H1 (cell line): ENCODE measurements at regions not wholly inside any gene's neighbourhood (a gene's known extent, or its start where the extent isn't known, plus 50 kb on each side); places are given as distances from the start of the nearest gene placed in this dataset.

ENCODE experiments used
- CTCF ChIA-PET: fragments of 300-600 bp; sonication (Branson Sonifier 250); formaldehyde crosslinking; loops from one replicate; lab custom pipeline; 2021; ENCODE audit not compliant: partially characterized antibody; lab: Charles Lee
- POLR2A ChIA-PET: fragments of 300-600 bp; sonication (Branson Sonifier 250); formaldehyde crosslinking; loops from one replicate; lab custom pipeline; 2021; ENCODE audit warnings: inconsistent platforms; ENCODE audit not compliant: partially characterized antibody; lab: Charles Lee
- DNase-seq, 2 experiments: peaks; one replicate each; pipeline versions ENCODE4 v3.0.0 to v3.0.0-alpha.2; 2010 to 2022; ENCODE audit warnings: low spot score in 2 of 2, low read depth in 1 of 2, mixed read lengths in 1 of 2
- FAIRE-seq: peaks from 2 replicates; lab custom pipeline; 2011; peaks lifted over from hg19 to GRCh38; lab: Jason Lieb, UNC
- H2AFZ ChIP-seq: 2 replicates; pipeline ENCODE4 v1.8.1; 2012; ENCODE audit warnings: low read length, inconsistent platforms
- H2AK5ac ChIP-seq: 2 replicates; pipeline ENCODE4 v1.6.1; 2013; ENCODE audit warnings: low read depth, low read length
- H2BK120ac ChIP-seq: replicated peaks from 2 replicates; pipeline ENCODE3; 2013; ENCODE audit warnings: low read depth, low read length, inconsistent platforms
- H2BK12ac ChIP-seq: 2 replicates; pipeline ENCODE4 v1.6.1; 2013; ENCODE audit warnings: low read depth, low read length
- H2BK15ac ChIP-seq: 2 replicates; pipeline ENCODE4 v1.6.1; 2013; ENCODE audit warnings: low read length
- H2BK20ac ChIP-seq: 2 replicates; pipeline ENCODE4 v1.6.1; 2013; ENCODE audit warnings: low read length
- H2BK5ac ChIP-seq: 2 replicates; pipeline ENCODE4 v1.6.1; 2013; ENCODE audit warnings: low read depth, low read length
- H3K14ac ChIP-seq: 2 replicates; pipeline ENCODE4 v1.6.1; 2013; ENCODE audit warnings: inconsistent platforms; ENCODE audit not compliant: insufficient read length
- H3K18ac ChIP-seq: 2 replicates; pipeline ENCODE4 v1.6.1; 2013; ENCODE audit warnings: low read length; ENCODE audit errors: extremely low read depth
- H3K23ac ChIP-seq: 2 replicates; pipeline ENCODE4 v1.6.1; 2013; ENCODE audit warnings: inconsistent platforms; ENCODE audit not compliant: insufficient read length
- H3K23me2 ChIP-seq: 2 replicates; pipeline ENCODE4 v1.6.1; 2013; ENCODE audit warnings: low read depth, low read length
- H3K27ac ChIP-seq: 2 replicates; pipeline ENCODE4 v1.6.1; 2011; ENCODE audit warnings: low read depth, low read length, inconsistent platforms
- H3K27me3 ChIP-seq, 4 experiments: replicated peaks in 1 of 4; 1 replicate in 1 of 4; 2 replicates in 3 of 4; pipeline versions ENCODE4 v1.6.1 to v1.8.1; 2011 to 2013; ENCODE audit warnings: low read length in 3 of 4, mild to moderate bottlenecking in 3 of 4, inconsistent platforms in 2 of 4, mixed read lengths in 2 of 4, moderate library complexity in 1 of 4; ENCODE audit not compliant: control insufficient read depth in 3 of 4, insufficient read depth in 3 of 4; ENCODE audit errors: extremely low read depth in 1 of 4
- H3K36me3 ChIP-seq, 4 experiments: 2 replicates each; pipeline versions ENCODE4 v1.6.1 to v1.8.1; 2011 to 2013; ENCODE audit warnings: mild to moderate bottlenecking in 4 of 4, low read length in 3 of 4, moderate library complexity in 2 of 4, control low read depth in 1 of 4, inconsistent platforms in 1 of 4; ENCODE audit not compliant: insufficient read depth in 4 of 4, control insufficient read depth in 2 of 4
- H3K4ac ChIP-seq: replicated peaks from 2 replicates; pipeline ENCODE3; 2013; ENCODE audit warnings: low read length, low read depth, mixed read lengths, inconsistent platforms; ENCODE audit not compliant: insufficient read length
- H3K4me1 ChIP-seq, 4 experiments: replicated peaks in 1 of 4; 1 replicate in 1 of 4; 2 replicates in 3 of 4; pipeline versions ENCODE4 v1.6.1 to v1.8.1; 2011 to 2013; ENCODE audit warnings: low read length in 3 of 4, inconsistent platforms in 2 of 4, mixed read lengths in 1 of 4; ENCODE audit not compliant: insufficient read depth in 4 of 4, control insufficient read depth in 3 of 4
- H3K4me2 ChIP-seq, 2 experiments: 2 replicates each; pipeline versions ENCODE4 v1.6.1 to v1.8.1; 2011 to 2013; ENCODE audit warnings: low read depth in 2 of 2, low read length in 2 of 2, control low read depth in 1 of 2, inconsistent platforms in 1 of 2, mild to moderate bottlenecking in 1 of 2; ENCODE audit not compliant: insufficient read depth in 1 of 2
- H3K4me3 ChIP-seq, 4 experiments: fragments of 200-600, 300-600 bp in 1 of 4; sonication (generic), shearing (Covaris generic), sonication (Bioruptor Twin) in 1 of 4; 2 replicates each; pipeline versions ENCODE4 v1.5.1 to v1.8.1; 2011 to 2016; ENCODE audit warnings: low read length in 4 of 4, low read depth in 3 of 4, control low read depth in 2 of 4, inconsistent platforms in 2 of 4, mild to moderate bottlenecking in 2 of 4, mixed read lengths in 1 of 4, moderate library complexity in 1 of 4; ENCODE audit not compliant: insufficient read depth in 2 of 4; ENCODE audit errors: extremely low read depth in 1 of 4
- H3K56ac ChIP-seq: replicated peaks from 2 replicates; pipeline ENCODE3; 2013; ENCODE audit warnings: low read depth, mild to moderate bottlenecking, mixed read lengths, low read length, inconsistent platforms; ENCODE audit not compliant: insufficient read length
- H3K79me1 ChIP-seq: 2 replicates; pipeline ENCODE4 v1.6.1; 2013; ENCODE audit warnings: low read depth, low read length, control low read depth
- H3K79me2 ChIP-seq, 2 experiments: 2 replicates each; pipeline versions ENCODE4 v1.6.1 to v1.8.1; 2012 to 2013; ENCODE audit warnings: low read length in 2 of 2, mild to moderate bottlenecking in 2 of 2, inconsistent platforms in 1 of 2; ENCODE audit not compliant: insufficient read depth in 2 of 2, control insufficient read depth in 1 of 2
- H3K9ac ChIP-seq, 4 experiments: replicated peaks in 1 of 4; 1 replicate in 1 of 4; 2 replicates in 3 of 4; pipeline versions ENCODE4 v1.6.1 to v1.8.1; 2011 to 2013; ENCODE audit warnings: low read depth in 3 of 4, low read length in 3 of 4, control low read depth in 2 of 4, mild to moderate bottlenecking in 2 of 4, moderate library complexity in 2 of 4, inconsistent platforms in 1 of 4; ENCODE audit errors: extremely low read depth in 1 of 4
- H3K9me3 ChIP-seq, 2 experiments: 2 replicates each; pipeline versions ENCODE4 v1.6.1 to v1.8.1; 2012 to 2013; ENCODE audit warnings: mild to moderate bottlenecking in 2 of 2, moderate library complexity in 2 of 2, control low read depth in 1 of 2, inconsistent platforms in 1 of 2, low read depth in 1 of 2, low read length in 1 of 2, mixed read lengths in 1 of 2; ENCODE audit not compliant: insufficient read depth in 2 of 2
- H4K20me1 ChIP-seq, 2 experiments: replicated peaks in 1 of 2; 2 replicates each; pipeline versions ENCODE3 to v1.8.1; 2011 to 2013; ENCODE audit warnings: inconsistent platforms in 2 of 2, low read length in 2 of 2, mild to moderate bottlenecking in 1 of 2; ENCODE audit not compliant: insufficient read depth in 2 of 2, control insufficient read depth in 1 of 2
- H4K5ac ChIP-seq: 2 replicates; pipeline ENCODE4 v1.6.1; 2013; ENCODE audit warnings: low read length, low read depth, mixed read lengths, inconsistent platforms; ENCODE audit not compliant: insufficient read length
- H4K8ac ChIP-seq: 2 replicates; pipeline ENCODE4 v1.8.0; 2013; ENCODE audit warnings: mild to moderate bottlenecking, moderate library complexity, low read length, inconsistent platforms; ENCODE audit not compliant: insufficient read depth; ENCODE audit errors: extremely low read depth
- H4K91ac ChIP-seq: replicated peaks from 2 replicates; pipeline ENCODE3; 2013; ENCODE audit warnings: low read length, mixed read lengths, inconsistent platforms; ENCODE audit not compliant: insufficient read length
- HDAC2 ChIP-seq, 2 experiments: fragments of 300-600 bp in 1 of 2; sonication (generic) in 1 of 2; IDR thresholded peaks; 2 replicates each; pipeline ENCODE4 v1.6.1; 2011 to 2012; ENCODE audit warnings: low read depth in 2 of 2, low read length in 2 of 2, mild to moderate bottlenecking in 2 of 2, moderate library complexity in 2 of 2, borderline replicate concordance in 1 of 2, inconsistent platforms in 1 of 2
- JUN ChIP-seq: IDR thresholded peaks from 2 replicates; pipeline ENCODE4 v1.6.1; 2011; ENCODE audit warnings: low read depth, mild to moderate bottlenecking, improper control_type of control experiment, low read length
- NANOG ChIP-seq: IDR thresholded peaks from 2 replicates; pipeline ENCODE4 v1.6.1; 2011; ENCODE audit warnings: low read length, low read depth, mild to moderate bottlenecking, inconsistent platforms; ENCODE audit not compliant: insufficient read depth, poor library complexity, severe bottlenecking
- SP4 ChIP-seq: IDR thresholded peaks from 2 replicates; pipeline ENCODE4 v1.6.1; 2012; ENCODE audit warnings: low read length, inconsistent platforms
- TAF1 ChIP-seq: IDR thresholded peaks from 2 replicates; pipeline ENCODE4 v1.6.1; 2011; ENCODE audit warnings: mild to moderate bottlenecking, low read depth, low read length
- TEAD4 ChIP-seq: IDR thresholded peaks from 2 replicates; pipeline ENCODE4 v1.6.1; 2012; ENCODE audit warnings: low read depth, low read length, inconsistent platforms, mixed read lengths
- WGBS, 2 experiments: shearing (Covaris generic) in 1 of 2; methylation state at CpG; one replicate each; pipeline versions ENCODE4 v1.1.6 to v1.1.7; 2013 to 2015; ENCODE audit warnings: low lambda C conversion rate in 2 of 2, mixed read lengths in 2 of 2, inconsistent platforms in 1 of 2, low coverage in 1 of 2, missing lambda C conversion rate in 1 of 2; ENCODE audit not compliant: insufficient replicate concordance in 2 of 2, insufficient coverage in 1 of 2, insufficient read length in 1 of 2; ENCODE audit errors: extremely low coverage in 1 of 2, missing lambda C conversion rate in 1 of 2; 5-methylcytosine and 5-hydroxymethylcytosine counted together

DNA sequence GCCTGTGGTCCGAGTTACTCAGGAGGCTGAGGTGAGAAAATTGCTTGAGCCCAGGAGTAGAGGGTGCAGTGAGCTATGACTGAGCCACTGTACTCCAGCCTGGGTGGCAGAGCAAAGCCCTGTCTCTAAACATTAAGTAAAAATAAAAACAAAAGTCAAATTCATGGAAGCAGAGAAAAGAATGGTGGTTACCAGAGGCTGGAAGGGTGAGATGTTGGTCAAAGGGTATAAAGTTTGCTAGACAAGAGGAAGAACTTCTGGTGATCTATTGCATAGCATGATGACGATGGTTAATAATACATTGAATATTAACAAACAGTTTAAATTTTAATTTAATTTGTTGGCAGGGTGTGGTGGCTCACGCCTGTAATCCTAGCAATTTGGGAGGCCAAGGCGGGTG is 68.1 kb downstream of the CRPPA start:
- Histone ChIP-seq H3K4ac (no peak overlapping the region), H3K23ac (no peak overlapping the region), H2BK20ac (no peak overlapping the region), H3K23me2 (no peaks in the 10 kb centered on the region), H4K91ac (no peak overlapping the region), H3K4me1 (no peaks in the 10 kb centered on the region), H3K9me3 (no peaks in the 10 kb centered on the region), H3K18ac (no peak overlapping the region), H3K14ac (no peak overlapping the region), H3K36me3 (no peaks in the 10 kb centered on the region), H3K79me2 (no peaks in the 10 kb centered on the region), H4K20me1 (no peaks in the 10 kb centered on the region), H3K4me2 (no peak overlapping the region), H2AK5ac (no peak overlapping the region), H3K79me1 (no peaks in the 10 kb centered on the region), H3K27ac (no peak overlapping the region), H2AFZ (no peak overlapping the region), H3K4me3 (no peak overlapping the region), H3K27me3 (no peaks in the 10 kb centered on the region), H4K5ac (no peak overlapping the region), H2BK12ac (no peak overlapping the region), H3K56ac (no peak overlapping the region), H2BK15ac (no peak overlapping the region), H4K8ac (no peak overlapping the region), H3K9ac (no peak overlapping the region)
- CTCF ChIA-PET = no interaction called here
- FAIRE-seq (no peak), DNase-seq (no peak)
- POLR2A ChIA-PET = no interaction called here
- TF ChIP-seq SP4 (no peak), JUN (no peak), TEAD4 (no peak), TAF1 (no peak), NANOG (no peak), HDAC2 (IDR thresholded peaks at IDR 0.05; ENCODE audit: borderline replicate concordance in 1 of 2, low read depth in 2 of 2, low read length in 2 of 2) (no peak)
- TF ChIP-seq, all 59 proteins: peak for 0
- H2BK5ac ChIP-seq = no peak overlapping the region
- WGBS, 2 experiments = 69% methylated on average over 4 of the region's 4 CpGs; no CpG with 5 or more reads in 1 of the 2 experiments
- no peak overlapping the region for H2BK120ac ChIP-seq
